NCI-H187 (cell line): ENCODE measurements at regions not wholly inside any gene's neighbourhood (a gene's known extent, or its start where the extent isn't known, plus 50 kb on each side); places are given as distances from the start of the nearest gene placed in this dataset.
"Not testable (repeated sequence)": the region's sequence is repeated elsewhere in the genome, so short reads cannot be mapped to it uniquely, and the experiment has no call there.

Source experiments
- DNase-seq, 2 experiments: peaks; one replicate each; lab custom pipeline; 2025; lab: John Stamatoyannopoulos, UW

DNA sequence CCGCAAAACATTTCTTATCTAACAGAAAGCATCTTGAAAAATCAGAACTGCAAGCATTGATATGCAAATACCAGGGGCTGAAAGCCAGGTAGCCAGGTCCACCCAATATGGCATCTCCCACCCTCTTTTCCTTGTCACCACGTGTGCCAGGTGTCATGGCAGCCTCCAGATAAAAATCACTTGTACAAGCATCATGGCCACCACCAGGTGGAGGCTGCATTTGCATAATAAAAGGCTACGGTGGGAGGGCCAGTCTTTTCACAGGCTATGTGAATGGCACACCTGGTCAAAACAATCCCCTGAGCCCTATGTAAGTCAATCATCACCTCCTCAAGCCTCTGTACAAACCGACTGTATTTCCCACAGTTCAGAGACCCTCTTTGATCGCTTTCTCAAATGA is 1233.1 kb upstream of the ALCAM start:
- DNase-seq, result no peak

DNA sequence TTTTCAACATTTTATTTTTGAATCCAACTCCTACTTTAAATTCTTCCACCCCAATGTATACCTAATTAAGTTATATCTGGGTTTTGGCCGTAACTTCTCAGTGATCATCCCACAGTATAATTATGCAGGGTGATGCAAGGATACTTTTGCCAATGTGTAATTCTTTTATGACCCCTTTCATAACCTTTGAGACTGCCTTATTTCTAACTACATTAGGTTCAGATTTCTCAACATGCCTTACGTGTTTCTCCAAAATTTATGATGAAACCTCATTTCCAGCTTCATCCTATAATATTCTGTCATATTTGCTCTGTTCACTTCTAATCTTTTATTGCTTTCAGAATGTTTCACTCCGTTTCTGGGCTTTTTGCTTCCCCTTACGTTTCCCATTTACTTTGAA is 1229.6 kb upstream of the ALCAM start:
- no peak for DNase-seq

DNA sequence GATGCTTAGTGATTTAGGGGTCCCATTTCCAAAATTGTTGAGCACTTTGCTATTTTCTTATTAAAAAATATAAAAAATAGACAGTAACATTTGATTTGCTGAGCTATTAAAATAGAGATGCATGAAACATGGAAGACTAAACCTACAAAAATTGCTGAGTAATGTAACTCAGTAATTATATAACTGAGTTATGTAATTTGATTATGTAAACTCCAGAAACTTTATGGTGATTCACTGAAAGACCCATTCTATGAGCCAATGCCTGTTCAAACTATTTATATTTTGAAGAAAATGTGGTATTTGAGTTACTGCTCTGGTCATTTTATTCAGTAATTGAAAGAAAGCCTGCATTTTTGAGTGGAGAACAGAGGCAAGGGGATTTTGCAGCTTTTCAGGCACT is 1221.5 kb upstream of the ALCAM start:
- DNase-seq, result no peak

DNA sequence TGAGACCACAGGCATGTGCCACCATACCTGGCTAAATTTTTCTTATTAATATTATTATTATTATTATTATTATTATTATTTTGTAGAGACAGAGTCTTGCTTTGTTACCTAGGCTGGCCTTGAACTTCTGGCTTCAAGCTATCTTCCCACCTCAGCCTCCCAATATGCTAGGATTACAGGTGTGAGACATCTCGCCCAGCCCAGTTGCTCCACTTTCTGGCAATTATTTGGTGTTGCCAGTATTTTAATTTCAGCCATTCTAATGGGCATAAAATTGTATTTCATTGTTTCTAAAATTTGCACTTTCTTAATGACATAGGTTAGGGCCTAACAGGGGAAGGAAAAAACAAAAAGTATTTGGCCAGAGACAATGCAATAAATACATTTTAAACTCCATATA is 1217.6 kb upstream of the ALCAM start:
- DNase-seq, result no peak

DNA sequence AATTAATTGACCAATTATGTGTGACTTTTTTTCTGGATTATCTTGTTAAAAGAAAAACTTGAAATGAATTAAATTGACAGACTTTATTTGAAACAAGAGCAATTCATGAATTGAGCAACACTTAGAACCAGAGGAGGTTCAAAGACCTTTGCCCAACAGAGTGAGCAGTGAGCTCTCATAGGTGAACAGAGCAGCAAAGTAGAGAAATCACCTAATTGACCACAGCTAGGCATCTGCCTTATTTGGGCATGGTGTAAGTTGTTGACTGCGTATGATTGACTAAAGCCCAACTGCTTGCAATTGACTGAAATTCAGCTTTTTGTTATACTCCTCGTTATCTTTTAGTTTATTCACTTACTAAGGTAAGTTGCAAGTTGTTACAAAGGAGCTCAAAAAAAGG is 1216.0 kb upstream of the ALCAM start:
- DNase-seq, result no peak

DNA sequence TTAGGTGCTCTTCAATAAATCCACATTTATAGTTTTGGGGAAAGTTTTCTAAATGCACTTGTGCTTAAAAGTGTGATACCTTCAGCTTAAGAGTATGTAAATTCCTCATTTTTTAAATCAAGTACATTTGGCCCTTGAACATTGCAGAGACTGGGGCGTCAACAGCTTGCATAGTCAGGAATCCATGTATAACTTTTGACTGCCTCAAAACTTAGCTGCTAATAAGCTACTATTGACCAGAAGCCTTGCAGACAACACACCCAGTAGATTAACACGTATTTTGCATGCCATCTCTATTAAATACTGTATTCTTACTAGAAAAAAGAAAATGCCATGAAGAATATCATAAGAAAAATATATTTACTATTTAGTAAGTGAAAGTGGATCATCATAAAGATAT is 1211.8 kb upstream of the ALCAM start:
- DNase-seq, result no peak

DNA sequence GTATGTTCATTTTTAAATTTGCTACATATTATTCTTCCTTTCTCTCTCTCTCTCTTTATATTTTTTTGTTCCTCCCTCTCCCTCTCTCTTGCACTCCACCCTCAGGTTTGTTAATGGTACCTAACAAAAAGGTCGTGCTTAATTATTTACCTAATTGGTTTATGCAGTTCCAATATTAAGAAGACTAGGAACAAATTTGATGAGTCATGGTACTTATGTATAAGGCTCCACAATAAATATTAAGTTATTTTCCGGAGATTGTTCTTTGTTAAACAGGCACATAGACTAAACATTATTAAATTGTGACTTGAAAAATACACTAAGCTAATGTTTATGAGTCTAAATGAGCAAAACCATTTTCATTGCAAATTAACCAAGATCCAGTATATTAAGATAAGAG is 1200.8 kb upstream of the ALCAM start:
- no peak for DNase-seq

DNA sequence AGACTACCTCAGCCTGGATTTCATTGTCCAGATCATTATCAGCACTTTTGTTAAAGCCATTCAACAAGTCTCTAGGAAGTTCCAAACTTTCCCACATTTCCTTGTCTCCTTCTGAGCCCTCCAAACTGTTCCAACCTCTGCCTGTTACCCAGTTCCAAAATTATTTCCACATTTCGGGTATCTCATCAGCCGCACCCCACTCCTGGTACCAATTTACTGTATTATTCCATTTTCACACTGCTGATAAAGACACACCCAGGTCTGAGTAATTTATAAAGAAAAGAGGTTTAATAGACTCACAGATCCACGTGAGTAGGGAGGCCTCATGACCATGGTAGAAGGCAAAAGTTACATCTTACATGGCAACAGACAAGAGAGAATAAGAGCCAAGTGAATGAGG is 1198.3 kb upstream of the ALCAM start:
- no peak for DNase-seq

DNA sequence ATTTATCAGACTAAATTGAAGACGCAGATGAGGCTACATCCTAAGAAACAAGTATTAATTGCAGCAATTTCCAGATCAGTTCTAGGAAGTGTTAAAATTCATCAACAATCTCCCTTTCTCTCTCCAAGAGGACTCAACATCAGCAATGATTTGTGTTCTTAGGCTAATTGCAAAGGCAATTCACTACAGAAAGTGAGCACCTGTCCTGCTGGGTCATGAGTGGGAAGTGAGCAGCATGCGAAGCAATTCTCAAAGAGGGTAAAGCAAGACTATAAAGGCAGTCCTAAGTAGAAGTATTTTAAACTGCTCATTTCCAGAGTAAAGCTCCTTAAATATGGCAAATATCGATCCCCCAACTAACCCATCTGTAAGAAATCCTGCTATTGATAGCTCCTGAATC is 1191.0 kb upstream of the ALCAM start:
- DNase-seq, result no peak

DNA sequence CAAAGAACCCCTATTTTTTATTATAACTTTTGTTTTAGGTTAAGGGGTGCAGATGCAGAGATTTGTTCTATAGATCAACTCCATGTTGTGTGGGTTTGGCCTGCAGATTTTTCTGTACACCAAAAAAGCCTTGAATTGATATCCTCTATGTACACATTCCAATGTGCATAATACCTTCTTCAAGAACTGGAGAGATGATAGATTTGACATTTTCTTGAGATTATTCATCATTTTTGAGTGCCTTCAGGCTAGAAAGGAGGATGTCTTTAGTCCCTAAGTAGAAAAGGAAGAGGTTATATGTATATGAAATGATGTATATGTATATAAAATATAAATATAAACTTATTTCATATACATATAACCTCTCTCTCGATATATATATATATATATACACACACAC is 1190.0 kb upstream of the ALCAM start:
- no peak for DNase-seq

DNA sequence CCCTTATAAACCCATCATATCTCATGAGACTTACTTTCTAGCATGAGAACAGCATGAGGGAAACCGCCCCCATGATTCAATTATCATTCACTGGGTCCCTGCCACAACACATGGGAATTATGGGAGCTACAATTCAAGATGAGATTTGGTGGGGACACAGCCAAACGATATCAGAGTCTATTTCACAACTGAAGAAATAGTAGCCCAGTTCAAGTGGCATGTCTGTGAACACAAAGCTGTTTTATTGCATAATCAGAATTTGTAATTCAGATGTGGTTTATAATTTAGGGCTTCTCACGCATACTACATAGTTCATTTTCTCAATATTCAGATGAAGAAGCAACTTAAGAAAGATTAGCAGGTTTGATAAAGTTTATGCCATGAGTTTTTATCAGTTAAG is 1188.0 kb upstream of the ALCAM start:
- DNase-seq, result no peak

DNA sequence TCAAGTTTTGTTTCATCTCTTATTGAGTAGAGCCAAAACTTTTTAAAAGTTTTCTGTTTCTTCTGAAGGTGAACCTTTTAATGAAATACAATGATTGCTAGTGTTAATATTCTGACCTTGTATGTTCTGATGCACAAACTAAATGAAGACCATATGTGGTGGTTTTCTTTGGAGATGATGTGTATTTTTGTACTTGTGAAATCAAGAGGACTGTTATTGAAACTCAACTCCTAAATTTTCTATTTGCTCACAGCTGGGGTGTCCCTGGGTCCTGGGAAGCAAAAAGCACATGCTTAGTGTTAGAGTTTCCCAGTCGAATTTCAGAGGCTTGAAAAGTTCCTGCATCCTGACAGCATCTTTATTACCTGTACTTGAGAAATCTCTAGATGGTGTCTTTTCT is 1185.8 kb upstream of the ALCAM start:
- DNase-seq, result no peak

DNA sequence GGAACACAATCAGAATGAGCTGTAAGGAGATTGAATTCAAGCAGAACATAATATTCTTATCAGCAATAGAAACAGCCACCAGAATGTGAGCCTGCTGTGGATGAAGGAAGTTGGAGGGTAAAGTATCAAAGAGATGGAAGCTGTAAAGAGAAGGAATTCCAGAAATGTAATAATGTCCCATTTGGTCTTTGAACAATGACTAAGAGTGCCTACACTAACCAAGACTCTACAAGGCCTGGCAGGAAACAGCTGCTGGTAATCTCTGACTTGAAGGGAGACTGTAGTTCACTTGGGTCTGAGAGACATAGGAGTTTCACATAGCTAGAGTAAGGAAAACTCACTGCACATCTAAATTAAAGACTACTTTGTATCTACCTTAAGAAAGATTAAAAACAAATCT is 1176.0 kb upstream of the ALCAM start:
- no peak for DNase-seq

DNA sequence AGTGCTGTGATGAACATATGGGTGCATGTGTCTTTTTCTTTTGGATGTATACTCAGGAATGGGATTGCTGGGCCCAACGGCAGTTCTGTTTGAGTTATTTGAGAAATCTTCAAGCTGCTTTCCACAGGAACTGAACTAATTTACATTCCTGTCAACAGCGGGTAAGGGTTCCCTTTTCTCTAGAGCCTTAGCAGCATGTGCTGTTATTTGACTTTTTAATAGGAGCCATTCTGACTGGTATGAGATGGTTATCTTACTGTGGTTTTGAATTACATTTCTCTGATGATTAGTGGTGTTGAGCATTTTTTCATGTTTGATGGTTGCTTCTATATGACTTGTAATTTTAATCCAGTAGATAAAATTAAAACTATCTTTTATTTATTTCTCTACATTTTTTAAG is 1168.6 kb upstream of the ALCAM start:
- DNase-seq, result no peak

DNA sequence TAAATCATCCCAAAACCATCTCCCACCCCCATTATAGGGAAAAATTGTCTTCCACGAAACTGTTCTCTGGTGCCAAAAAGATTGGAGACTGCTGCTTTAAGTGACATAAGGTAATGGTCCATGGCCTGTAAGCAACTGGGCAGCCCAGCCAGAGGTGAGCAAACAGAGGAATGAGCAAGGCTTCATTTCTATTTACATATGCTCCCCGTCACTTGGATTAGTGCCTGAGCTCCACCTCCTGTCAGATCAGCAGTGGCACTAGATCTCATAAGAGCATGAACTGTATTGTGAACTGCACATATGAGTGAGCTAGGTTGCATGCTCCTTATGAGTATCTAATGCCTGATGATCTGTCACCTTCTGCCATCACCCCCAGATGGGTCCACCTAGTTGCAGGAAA is 1159.8 kb upstream of the ALCAM start:
- peak in 1 of 2 experiments; percentile 0 for DNase-seq

DNA sequence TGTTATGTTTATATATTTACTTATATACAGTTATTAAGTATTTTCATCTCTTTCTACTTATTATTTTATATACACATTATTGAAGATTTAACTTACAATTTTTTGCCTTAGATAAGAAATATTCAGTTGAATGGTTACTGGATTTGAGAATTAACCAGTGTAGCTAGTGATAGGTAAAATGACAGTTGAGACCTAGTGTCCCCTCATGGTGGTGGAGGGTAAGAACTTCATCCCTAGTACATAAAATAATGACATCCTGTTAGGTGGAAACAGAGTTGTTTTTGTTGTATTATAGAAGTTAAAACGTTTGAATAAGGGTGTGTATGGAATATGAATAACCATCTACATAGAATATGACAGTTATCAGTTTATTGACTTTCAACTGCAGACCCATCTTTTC is 1152.4 kb upstream of the ALCAM start:
- no peak for DNase-seq

DNA sequence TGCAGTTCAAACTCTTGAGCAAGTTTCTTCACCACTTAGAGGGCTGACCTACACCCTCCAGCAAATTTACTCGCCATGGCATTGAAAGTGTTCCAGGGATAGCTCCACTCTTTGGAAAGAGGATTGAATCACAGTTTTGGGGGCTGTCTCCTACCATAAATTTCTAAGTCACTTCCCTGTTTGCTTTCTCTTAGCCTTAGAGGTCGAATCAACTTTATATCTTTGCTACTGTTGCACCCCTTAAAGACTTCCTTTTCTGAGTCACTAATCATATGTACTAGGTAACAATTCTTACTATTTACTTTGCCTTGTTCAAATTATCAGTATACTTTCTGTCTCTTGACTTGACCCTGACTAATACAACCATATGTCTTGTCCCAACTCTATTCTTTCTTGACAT is 1151.8 kb upstream of the ALCAM start:
- no peak for DNase-seq

DNA sequence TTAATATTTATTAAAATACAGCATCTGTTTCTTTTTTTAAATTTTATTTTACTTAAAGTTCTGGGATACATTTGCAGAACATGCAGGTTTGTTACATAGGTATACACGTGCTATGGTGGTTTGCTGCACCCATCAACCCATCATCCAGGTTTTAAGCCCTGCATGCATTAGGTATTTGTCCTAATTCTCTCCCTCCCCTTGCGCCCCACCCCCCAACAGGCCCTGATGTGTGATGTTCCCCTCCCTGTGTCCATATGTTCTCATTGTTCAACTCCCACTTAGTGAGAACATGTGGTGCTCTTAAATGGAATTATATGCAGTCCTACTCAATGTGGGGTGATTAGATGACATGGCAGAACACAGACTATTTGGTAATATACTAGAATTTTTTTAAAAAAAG is 1147.7 kb upstream of the ALCAM start:
- not testable (repeated sequence) for DNase-seq

DNA sequence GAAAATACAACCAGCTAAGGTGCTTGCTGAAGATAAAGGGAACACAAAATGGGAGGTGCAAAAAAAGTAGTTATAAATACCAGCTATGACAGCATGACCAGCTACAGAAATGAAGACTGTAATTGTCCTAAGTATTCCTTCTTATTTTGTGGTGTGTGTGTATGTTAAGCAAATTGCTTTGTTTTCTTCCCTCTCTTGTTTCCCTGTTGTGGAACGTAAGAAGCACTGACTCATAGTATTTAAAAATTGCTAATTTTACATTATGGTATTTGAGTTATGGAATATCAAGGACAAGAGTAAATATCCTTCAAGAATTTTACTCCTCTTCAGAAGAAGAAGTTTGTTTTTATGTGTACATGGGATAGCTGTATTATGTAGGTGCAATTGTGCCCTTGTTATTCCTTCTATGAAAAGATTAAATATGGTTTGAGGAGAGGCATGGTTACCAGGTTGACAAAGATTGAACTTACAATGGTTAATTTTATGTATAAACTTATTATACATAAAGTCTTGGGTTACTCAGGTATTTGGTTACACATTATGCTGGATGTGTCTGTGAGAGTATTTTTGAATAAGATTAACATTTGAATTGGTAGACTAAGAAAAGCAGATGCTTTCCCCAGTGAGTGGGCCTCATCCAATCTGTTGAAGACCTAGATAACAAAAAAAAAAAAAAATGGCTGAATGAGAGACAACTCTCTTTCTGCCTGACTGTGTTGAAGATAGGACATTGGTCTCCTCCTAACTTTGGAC is 1132.1 kb upstream of the ALCAM start:
- no peak for DNase-seq

DNA sequence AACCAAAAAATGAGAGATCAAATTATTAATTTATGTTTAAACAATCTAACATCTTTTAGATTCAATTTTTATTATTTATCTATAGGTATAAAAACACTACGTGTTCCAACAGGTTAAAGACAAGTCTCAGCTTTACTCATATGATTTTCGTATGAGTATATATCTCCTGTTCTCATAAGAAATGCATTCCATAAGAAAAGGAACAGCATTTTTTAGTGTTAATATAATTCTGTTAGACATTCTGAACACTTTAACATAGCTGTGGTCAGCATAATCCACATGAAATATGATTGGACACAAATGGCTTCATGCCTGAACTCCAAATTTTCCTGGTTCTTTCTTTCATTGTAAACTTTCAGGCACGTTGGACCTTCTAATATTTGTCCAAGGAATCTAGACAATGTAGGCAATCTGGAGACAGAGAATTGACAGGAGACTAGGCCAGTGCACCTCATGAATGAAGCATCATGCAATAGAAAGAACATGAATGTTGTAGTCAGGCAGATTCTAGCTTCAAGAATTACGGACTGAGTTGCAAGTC is 1122.0 kb upstream of the ALCAM start:
- no peak for DNase-seq

DNA sequence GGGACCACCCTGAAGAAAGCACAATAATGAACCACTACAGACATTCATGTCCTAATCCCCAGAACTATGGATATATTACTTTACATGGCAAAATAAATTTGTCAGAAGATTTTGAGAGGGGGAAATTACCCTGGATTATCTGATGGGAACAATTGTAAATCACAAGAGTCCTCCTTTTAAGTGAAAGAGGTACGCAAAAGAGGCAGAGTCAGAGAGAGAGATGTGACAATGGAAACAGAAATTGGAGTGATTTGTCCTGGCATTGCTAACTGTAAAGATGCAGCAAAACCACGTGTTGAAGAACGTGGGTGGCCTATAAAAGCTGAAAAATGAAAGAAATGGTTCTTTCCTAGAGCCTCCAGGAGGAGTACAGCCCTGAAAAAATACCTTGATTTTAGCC is 1121.4 kb upstream of the ALCAM start:
- no peak for DNase-seq

DNA sequence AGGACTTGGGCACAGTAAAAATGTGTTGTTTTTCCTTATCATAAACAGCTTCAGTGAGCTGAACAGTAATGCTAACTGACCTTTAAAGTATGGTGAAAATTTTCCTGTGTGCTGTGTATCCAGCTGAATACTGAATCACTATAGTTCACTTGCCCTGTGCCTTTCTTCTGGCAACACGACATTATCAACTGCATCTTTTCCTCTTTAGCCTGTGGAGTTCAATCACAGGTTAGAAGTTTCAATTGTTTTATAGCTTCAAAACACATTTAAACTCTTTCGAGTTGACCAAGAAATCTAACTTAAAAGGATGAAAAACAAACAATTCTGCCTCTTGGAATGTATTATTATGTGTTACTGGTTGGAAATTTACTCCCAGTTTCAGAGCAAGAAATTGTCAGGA is 1120.7 kb upstream of the ALCAM start:
- DNase-seq, result no peak

DNA sequence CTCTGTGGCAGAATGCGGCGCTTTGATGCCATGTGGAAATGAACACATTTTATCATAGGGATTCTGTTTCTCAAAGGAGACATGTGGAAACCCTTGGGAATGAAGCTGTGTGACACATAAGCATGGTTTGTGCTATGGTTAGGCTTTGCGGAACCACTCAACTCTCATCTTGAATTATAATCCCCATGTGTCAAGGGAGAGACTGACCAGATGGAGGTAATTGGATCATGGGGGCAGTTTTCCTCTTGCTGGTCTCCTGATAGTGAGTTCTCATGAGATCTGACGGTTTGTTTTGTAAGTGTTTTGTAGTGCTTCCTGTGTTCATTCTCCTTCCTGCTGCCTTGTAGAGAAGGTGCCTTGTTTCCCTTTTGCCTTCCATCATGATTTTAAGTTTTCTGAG is 1109.2 kb upstream of the ALCAM start:
- no peak for DNase-seq

DNA sequence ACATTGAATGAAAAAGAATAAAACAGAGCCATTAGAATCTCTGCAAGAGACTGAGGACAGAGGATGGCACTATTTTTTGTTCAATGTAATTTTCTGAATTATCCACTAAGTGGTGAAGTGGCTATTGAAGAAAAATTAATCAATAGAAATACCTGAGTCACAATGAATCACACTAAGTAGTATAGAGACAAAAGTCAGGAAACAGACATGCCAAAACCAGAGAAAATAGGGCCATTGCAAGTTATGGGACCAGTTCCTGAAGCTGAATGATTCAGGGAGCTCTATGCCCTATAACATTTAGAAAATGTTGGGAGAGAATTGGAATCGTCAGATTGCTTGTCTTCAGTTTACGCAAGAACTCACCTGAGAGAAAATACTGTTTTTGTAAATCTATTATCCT is 1103.2 kb upstream of the ALCAM start:
- DNase-seq, result no peak
